Stimulated activated CD4-positive, alpha-beta T cell treated with anti-CD3 and anti-CD28 coated beads, Interleukin-4, amount 100 ng/mL, for 48 hours (primary cell): ENCODE measurements at regions not wholly inside any gene's neighbourhood (a gene's known extent, or its start where the extent isn't known, plus 50 kb on each side); places are given as distances from the start of the nearest gene placed in this dataset.
"Not testable (repeated sequence)": the region's sequence is repeated elsewhere in the genome, so short reads cannot be mapped to it uniquely, and the experiment has no call there.

Experiments
- DNase-seq, 2 donors: peaks; one replicate each; pipeline ENCODE4 v3.0.0-alpha.2; 2020; ENCODE audit warnings: low read depth in 2 of 2

DNA sequence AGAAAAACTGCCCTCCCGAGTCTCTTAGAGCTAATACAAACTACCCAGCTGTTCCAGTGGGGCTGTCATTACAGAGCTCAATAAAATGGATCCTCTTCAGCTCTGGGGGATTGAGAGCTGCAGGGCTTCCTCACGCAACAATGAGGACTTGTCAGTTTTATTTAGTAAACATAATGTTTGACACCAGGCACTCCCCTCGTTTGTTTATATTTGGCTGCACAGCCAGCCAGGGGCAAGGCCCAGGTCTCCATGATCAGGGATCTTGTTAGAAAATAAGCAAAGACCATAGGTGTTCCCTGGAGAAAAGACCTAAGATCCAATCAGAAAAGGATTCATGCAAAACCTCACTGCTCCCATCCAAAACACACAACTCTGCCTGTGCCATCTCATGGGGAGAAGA, 158.2 kb downstream of the C1D start:
- no peak for DNase-seq

- DNase-seq: no peak
These were observed 157.8 kb downstream of the C1D start for GRCh38 chr2:67904966-67905365.

DNA sequence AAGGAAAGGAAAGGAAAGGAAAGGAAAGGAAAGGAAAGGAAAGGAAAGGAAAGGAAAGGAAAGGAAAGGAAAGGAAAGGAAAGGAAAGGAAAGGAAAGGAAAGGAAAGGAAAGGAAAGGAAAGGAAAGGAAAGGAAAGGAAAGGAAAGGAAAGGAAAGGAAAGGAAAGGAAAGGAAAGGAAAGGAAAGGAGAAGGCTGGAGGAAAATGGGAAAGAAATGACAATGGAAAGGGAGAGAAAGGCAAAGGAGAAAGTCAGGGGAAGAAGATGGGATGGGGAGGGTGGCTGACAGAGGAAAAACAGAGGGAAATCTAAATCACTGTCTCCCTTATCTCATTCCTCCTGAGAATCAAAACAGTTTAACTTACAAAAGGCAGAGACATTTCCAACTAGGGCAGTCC, 156.3 kb downstream of the C1D start:
- DNase-seq: not testable (repeated sequence)

DNA sequence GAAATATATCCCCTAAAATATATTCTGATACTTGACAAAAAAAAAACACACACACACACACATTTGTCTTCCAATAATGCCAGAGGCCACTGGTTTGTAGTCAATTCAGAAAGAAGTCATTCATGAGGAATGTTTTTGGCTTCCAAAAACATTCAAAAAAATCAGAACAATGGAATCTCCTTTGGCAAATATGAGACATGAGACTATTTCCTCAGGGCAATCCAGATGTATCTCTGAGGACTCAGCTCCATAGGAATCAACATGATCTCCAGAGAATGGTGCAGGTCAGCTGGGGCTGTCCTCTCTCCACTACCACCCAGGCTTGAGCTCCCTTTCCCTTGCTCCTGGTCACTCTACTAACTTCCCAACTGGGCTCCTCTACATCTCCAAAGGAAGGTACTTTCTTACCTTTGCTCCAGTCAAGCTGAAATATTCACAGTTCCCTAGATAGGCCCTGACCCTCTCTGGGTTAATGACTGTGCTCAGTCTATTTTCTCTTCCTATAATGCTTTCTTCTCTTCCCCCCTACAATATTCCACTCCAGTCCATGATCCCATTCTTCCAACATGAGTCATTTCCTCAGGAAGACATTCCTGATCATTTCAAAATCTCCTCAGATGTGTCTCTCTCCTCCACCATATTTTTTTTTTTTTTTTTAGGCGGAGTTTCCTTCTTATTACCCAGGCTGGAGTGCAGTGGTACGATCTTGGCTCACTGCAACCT, 145.3 kb downstream of the C1D start:
- no peak for DNase-seq

GRCh38 chr2:67918471-67918870, 144.3 kb downstream of the C1D start:
- no peak for DNase-seq

DNA sequence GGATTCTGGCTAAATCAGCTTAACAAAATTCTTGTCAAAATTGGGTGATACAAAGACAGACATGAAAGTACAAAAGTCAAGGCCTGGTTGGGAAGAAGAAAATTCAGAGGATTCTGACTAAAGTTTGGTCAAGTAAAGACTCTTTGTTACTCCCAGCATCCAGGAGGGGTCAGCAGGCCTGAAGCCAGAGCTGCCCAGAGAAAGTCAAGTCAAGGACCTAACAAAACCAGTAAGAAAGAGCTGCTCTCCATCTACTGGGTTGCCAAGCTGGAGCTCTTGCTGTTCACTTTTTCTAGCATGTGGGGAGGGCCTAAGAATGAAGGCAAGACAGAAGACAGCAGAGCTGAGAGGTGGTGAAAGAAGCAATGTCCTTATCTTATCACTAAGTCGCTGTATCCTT, 143.3 kb downstream of the C1D start:
- DNase-seq: no peak

DNA sequence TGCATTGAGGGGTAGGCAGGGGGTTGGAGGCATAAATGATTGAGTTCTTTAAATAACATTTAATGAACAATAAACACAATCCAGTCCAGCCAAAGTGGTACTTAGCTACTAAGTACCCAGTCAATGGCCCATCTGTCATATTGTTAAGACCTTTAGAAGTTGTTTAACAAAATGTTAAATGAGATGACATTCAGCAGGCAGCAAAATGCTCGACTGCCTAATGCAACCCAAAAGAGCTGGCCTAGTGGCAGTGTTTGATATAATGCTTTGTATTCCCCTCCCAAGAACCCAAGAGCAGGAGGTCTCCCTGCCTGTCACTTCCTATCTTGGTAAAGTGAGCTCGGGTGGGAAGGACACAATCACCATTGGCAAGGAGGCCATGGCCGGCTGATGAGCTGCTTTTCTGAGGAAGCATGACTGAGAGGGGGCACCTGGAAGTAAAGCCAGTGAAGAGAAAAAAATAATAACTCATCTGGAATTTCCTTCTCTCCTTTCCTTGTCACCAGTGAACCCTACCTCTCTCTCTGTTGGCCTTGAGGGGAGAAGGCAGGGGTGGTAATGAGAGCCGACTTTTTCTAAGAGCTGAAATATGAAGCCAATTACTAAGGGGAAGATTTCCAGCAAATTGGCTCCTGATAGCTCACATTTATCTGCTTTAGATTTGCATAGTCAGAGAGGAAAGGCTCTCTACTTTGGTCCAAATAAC, 140.6 kb downstream of the C1D start:
- no peak for DNase-seq

- no peak for DNase-seq
These were observed 139.1 kb downstream of the C1D start for GRCh38 chr2:67923696-67924095.

DNA sequence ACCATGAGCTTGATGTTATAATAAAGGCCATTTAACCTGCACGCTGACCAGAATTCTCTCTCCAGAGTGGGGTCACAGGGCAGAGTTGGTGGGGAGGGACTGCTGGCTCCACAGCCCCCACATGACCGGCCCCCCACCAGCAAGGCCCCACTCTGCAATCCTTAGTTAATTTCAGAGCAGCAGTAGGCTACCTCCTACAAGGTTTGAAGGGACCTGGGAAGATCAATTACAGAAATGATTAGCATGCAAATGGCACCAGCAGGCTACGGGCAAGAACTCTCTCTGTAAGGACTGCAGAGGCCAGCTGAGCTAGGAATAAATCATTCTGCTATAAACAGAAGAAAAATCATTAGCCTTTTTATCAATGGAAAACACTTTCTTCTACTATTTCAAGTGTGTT, 135.3 kb downstream of the C1D start:
- no peak for DNase-seq

DNA sequence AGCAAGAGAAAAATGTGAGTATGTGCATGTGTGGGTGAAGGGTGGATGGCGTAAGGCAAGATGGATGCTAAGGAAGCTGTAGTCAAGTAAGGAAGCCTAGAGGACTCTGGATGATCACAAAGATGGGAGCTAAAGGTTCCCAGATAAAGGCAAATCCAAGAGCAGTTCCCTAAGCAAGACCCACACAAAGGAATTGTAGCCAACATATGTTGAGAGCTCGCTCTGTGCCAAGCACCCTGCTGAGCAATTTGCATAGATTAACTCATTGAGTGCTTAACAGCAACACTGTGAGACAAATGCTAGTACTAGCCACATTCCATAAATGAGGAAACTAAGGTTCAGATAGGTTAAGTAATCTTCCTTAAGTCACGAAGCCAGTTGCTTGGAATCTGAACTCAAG, 132.6 kb downstream of the C1D start:
- no peak for DNase-seq

- no peak for DNase-seq
These were observed 125.8 kb downstream of the C1D start for GRCh38 chr2:67936969-67937368.

GRCh38 chr2:67938053-67938452, 124.8 kb downstream of the C1D start:
- DNase-seq: no peak

- DNase-seq: no peak
These were observed 117.7 kb downstream of the C1D start for GRCh38 chr2:67945056-67945455.

DNA sequence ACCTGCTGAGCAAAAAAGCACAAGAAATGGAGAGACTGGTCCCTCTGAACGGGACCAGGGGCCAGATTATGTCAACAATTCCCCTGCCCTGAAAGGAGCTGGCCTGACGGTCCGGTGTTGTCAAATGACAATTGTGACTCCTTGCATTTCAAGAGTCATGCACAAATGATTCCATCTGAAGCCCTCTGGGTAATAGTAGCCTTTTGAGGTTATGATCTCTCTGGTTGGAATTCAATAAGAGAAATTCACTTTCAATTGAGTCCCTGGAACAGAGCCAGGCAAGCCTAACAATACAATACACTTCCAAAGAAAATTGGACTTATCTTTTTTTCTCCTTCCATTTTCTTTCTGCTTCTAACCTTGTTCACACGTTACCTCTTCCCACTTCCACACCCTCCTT, 116.9 kb downstream of the C1D start:
- no peak for DNase-seq

- DNase-seq: no peak
These were observed 114.7 kb downstream of the C1D start for GRCh38 chr2:67948057-67948456.

DNA sequence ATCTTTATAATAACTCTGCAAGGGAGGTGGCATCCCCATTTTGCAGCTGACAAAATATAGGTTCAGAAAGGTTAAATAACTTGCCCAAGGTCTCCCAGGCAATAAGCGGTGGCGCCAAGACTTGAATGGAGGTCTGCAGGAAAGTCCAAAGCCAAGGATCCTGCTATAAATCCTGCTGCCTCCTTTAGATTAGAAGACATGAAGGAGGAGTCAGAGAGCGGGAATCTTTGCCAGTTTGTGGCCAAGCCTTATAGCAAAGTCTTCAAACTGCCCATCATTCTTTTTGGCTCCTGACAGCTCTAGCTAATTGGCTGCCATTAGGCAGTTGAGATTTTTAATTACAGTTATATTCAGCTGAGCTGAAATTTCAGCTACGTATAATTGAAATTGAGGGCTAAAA, 114.3 kb downstream of the C1D start:
- no peak for DNase-seq

DNA sequence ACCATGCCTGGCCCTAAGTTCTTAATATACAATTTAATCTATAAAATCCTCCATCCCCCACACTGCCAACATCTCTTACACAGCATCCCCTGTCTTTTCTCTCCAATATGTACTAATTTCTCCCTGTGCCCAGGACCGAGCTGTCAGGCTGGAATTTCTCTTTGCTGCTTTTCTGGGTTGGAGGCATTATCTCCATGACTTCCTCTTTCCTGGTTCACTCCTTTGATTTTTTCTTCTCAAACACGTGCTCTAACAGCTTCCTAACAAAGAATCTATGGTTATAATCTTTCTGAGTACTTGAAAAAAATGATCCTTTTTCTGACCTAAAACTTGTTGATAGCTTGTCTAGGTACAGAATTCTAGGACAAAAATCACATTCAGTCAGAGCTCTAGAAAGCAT, 112.8 kb downstream of the C1D start:
- DNase-seq: no peak

DNA sequence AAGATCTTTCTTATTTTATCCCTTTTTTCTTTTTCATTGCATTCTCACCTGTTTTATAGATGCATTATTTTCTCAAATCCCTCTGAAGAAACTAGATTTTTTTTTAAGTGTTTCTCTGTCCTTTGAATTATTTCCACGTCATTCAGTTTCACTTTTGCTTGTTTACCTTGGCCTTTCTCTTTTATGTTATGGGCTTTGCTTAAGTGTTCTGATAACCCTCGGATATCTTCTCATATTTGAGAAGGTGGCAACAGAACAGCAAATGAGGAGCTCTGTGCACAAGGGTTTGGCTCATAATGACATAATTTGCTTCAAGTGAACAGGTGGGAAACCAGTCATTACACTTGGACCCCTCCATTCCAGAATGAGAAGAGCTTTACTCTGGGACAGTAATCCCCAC, 111.9 kb downstream of the C1D start:
- DNase-seq: no peak

DNA sequence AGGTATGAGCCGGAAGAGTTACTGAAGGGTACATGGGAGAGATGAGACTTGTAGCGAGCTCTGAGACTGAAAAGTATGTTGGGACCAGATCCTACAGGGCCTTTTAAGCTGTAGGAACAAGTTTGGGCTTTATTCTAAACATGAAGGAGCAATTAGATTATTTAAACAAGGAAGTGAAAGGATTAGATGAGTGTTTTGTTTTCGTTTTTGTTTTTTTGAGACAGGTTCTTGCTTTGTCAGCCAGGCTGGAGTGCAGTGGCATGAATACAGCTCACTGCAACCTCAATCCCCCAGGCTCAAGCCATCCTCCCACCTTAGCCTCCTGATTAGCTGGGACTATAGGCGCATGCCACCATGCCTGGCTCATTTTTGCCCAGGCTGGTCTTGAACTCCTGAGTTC, 110.7 kb downstream of the C1D start:
- DNase-seq: no peak

GRCh38 chr2:67954093-67954748, 108.6 kb downstream of the C1D start:
- DNase-seq: no peak

DNA sequence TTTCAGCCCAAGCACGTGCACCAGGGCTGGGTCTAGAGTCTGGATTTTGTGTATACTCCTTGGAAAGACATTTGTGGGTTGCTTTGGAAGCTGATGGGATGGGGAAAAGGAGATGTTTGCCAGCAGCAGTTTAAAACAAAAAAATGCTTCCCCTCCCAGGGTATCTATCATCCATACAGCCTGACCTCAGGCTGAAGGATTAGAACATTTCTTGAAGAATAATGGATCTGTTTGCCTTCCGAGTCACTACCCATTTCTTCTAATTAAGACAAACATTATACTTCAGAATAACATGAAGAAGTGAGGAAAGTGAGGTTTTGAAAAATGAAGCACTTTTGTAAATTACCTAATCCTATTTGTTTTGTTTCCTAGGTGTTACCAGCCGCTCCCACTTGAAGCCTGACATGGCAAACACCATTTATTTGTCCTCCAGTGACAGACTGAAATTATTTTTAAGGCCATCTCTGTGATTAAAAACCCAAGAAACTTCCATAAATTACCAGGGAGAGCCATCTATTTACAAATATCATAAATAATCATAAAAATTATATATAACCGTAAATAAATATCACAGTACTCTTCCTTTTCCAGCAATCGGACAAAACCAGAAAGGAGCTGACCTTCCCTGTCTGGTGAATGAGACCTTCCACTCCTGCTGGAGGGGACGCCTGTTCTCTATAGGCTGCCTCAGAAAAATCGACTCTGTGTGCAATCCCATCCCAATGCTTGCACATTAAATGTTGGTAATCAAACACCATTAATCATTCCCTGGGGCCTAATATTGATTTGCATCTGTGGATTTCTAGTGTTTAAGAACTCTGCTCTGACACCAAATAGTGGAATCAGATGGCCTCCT, 106.8 kb downstream of the C1D start:
- DNase-seq: no peak

DNA sequence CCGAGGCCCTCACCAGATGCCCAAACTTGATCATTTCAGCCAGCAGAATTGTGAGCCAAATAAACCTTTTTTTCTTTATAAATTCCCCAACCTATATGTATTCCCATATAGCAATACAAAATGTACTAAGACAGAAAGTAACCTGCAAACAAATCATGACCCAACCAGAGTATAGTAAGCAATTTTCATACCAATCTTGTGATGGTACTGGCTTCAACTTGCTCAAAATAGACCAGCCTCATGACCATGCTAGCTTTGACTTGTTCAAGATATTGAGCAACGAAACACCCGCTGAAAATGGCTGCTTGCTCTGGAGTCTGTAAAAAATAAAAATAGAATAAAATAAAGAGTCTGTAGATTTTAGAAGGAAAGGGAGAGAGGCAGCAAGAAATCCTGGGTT, 97.6 kb downstream of the C1D start:
- DNase-seq: no peak
